Left ventricle myocardium inferior (tissue), 1 donor: ENCODE measurements at regions not wholly inside any gene's neighbourhood (a gene's known extent, or its start where the extent isn't known, plus 50 kb on each side); places are given as distances from the start of the nearest gene placed in this dataset.

Experiments
- DNase-seq: peaks from one replicate; pipeline ENCODE4 v3.0.0-alpha.2; 2020
- H3K27ac ChIP-seq: fragments of 200-600 bp; replicated peaks from 2 replicates; pipeline ENCODE4 v1.8.0; 2021
- H3K27me3 ChIP-seq: fragments of 200-600 bp; 2 replicates; pipeline ENCODE4 v1.8.0; 2021; ENCODE audit warnings: low read depth
- H3K36me3 ChIP-seq: fragments of 200-600 bp; 2 replicates; pipeline ENCODE4 v1.8.0; 2021
- H3K4me1 ChIP-seq: fragments of 200-600 bp; 2 replicates; pipeline ENCODE4 v1.8.0; 2021
- H3K4me3 ChIP-seq: fragments of 200-600 bp; 2 replicates; pipeline ENCODE4 v1.8.0; 2021; ENCODE audit warnings: mild to moderate bottlenecking, moderate library complexity
- H3K9me3 ChIP-seq: fragments of 200-600 bp; replicated peaks from 2 replicates; pipeline ENCODE4 v1.8.0; 2021
- intact Hi-C: fragments of 100-400 bp; cut with micrococcal nuclease; formaldehyde crosslinking; loops from one replicate; pipeline ENCODE4 v1.11.0; 2022
- TF ChIP-seq, protein P1 (sequence below): fragments of 200-600 bp; IDR thresholded peaks from 2 replicates; pipeline ENCODE4 v1.8.0; 2021; ENCODE audit warnings: antibody characterized with exemption, mild to moderate bottlenecking, borderline replicate concordance
- donor health status: DM: no; HTN: yes; CAD: no; lungs with severe emphysema.

DNA sequence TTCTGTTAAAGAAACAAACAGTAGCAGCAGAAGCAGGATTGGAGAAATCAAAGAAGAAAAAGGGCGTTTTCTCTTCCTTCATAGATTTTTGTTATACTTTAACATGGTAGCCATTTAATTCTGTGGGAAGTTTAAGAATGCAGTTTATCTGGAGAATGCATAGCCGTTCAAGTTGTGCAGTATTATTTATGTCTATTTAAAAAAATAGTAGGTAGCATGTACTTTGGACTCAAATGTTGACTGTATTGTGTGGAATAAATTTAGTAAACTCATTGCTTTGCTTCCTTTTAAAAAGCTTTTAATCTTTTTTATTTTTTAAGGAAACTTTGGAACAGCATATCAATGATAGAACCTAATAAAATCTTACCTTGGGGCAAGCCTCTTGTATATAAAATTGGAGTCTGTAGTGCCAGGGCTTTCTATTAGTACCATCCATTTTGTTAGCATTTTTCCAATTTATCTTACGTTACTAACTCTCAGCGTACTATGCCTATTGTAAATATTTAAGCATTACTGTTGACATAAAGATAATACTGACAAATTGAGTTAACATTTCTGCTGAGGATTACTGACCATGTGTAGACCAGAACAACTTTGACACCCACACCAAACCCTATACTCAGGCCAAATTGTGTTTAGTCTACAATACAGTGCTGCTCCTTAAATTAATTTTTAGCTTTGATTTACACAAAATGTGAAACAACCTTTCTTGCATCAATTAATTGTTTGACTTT lies 291.1 kb downstream of the NNT start:
- TF ChIP-seq, protein P1, sequence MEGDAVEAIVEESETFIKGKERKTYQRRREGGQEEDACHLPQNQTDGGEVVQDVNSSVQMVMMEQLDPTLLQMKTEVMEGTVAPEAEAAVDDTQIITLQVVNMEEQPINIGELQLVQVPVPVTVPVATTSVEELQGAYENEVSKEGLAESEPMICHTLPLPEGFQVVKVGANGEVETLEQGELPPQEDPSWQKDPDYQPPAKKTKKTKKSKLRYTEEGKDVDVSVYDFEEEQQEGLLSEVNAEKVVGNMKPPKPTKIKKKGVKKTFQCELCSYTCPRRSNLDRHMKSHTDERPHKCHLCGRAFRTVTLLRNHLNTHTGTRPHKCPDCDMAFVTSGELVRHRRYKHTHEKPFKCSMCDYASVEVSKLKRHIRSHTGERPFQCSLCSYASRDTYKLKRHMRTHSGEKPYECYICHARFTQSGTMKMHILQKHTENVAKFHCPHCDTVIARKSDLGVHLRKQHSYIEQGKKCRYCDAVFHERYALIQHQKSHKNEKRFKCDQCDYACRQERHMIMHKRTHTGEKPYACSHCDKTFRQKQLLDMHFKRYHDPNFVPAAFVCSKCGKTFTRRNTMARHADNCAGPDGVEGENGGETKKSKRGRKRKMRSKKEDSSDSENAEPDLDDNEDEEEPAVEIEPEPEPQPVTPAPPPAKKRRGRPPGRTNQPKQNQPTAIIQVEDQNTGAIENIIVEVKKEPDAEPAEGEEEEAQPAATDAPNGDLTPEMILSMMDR: no peak
- Histone ChIP-seq H3K27me3 (no peaks in the 10 kb centered on the region), H3K4me1 (no peaks in the 10 kb centered on the region), H3K36me3 (no peaks in the 10 kb centered on the region), H3K4me3 (no peak overlapping the region), H3K9me3 (no peaks in the 10 kb centered on the region), H3K27ac (no peak overlapping the region)
- intact Hi-C loops: no loop called here
- DNase-seq: no peak

DNA sequence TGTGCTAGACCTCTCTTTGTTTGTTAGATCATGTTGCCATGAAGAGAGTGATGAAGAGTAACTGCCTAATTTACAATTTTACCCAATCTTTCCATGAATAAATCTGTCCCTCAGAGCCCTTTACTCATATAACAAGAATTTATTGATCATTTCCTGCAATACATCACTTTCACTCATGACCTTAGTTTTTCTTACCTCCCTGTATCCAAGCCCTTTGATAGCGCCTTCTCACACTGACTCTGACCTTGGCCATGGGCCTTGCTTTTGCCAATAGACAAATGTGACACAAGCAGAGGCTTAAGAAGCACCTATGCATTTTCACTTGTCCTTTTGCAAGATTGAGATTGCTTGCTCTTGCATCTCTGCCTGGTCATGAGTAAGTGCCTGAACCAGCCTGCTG lies 288.1 kb downstream of the NNT start:
- intact Hi-C loops: no loop called here

DNA sequence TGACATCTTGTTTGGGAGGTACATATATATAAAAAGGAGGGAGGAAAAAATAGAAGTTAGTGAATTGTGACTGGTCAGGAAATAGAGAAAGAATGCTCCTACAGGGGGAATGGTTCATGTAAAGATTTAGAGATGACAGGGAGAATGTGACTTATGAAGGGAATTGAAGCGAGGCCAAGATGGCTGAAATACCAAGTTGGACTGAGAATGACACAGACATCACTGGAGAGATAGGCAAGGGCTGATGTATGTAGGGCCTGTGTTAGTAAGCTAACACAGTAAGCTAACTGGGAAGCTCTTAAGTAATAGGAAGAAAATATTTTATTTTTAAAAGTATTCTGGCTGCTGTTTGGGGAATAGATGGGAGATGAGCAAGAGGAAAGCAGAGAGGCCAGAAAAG lies 286.3 kb downstream of the NNT start:
- H3K4me1 ChIP-seq: no peaks in the 10 kb centered on the region
- H3K27me3 ChIP-seq: no peaks in the 10 kb centered on the region
- H3K9me3 ChIP-seq: no peaks in the 10 kb centered on the region
- intact Hi-C loops: no loop called here
- TF ChIP-seq, protein P1: no peak
- H3K4me3 ChIP-seq: no peak overlapping the region
- no peak for DNase-seq
- H3K27ac ChIP-seq: no peak overlapping the region
- no peaks in the 10 kb centered on the region for H3K36me3 ChIP-seq

More for the DNA sequence above, 288.1 kb downstream of the NNT start:
- Histone ChIP-seq H3K9me3 (no peaks in the 10 kb centered on the region), H3K4me1 (no peaks in the 10 kb centered on the region), H3K36me3 (no peaks in the 10 kb centered on the region), H3K4me3 (no peak overlapping the region), H3K27ac (no peak overlapping the region), H3K27me3 (no peaks in the 10 kb centered on the region)
- TF ChIP-seq, protein P1: no peak
- no peak for DNase-seq

DNA sequence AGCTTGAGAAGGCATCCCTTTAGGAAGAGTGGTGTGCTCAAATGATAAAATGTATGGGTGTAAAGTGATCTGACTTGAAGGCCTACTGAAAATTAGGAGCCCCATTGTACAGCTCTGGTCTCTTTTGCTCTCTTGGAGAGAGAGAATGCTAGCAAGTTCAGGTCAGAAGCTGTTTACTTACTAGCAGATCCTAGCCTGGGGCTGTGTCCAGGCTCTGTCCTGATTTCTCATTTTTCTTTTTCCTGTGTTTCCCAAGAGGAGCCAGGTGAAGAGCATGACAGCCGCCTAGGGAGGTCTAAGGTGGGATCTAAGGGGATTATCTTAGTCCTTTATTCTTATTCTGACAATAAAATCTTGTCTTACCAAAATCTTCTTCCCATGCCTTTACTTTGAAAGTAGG lies 272.8 kb downstream of the NNT start:
- H3K27me3 ChIP-seq: no peaks in the 10 kb centered on the region
- no peak overlapping the region for H3K27ac ChIP-seq
- no peak for DNase-seq
- TF ChIP-seq, protein P1: no peak
- peaks cover 3% of the 10 kb centered on the region for H3K4me1 ChIP-seq
- H3K36me3 ChIP-seq: no peaks in the 10 kb centered on the region
- intact Hi-C loops: no loop called here
- no peak overlapping the region for H3K4me3 ChIP-seq
- no peaks in the 10 kb centered on the region for H3K9me3 ChIP-seq

DNA sequence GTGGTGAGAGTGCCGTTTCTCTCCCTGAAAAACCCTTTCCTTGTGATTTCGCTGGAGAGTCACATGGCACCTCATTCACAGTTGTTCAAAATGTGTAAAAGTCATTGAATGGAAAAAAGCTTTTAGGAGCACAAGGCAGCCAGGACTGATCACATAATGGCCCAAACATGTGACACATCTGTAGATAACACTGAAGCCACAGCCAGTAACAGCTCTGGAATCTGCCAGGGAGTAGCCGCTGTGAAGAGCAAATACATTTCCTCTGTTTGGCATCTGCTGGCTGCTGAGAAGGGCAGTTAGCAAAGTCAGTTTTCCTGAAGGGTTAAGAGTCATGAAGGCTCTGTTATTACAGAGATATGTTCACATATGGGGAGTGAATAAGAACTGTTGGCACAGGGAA lies 271.8 kb downstream of the NNT start:
- Histone ChIP-seq H3K4me3 (no peak overlapping the region), H3K27ac (no peak overlapping the region), H3K27me3 (no peaks in the 10 kb centered on the region), H3K4me1 (peaks cover 3% of the 10 kb centered on the region), H3K36me3 (no peaks in the 10 kb centered on the region), H3K9me3 (no peaks in the 10 kb centered on the region)
- TF ChIP-seq, protein P1: no peak
- intact Hi-C loops: no loop called here
- no peak for DNase-seq
